K562 (cell line): ENCODE measurements at regions not wholly inside any gene's neighbourhood (a gene's known extent, or its start where the extent isn't known, plus 50 kb on each side); places are given as distances from the start of the nearest gene placed in this dataset.

Experiments
- ATAC-seq: fragments of 200-7000 bp; cut with Tn5 transposase; 3 replicates; pipeline ENCODE4 v1.9.1; 2020; ENCODE audit warnings: moderate library complexity
- BruUV-seq: library from RNA; stranded (reverse); fragments of 400-500 nt; replicated peaks from 2 replicates; lab custom pipeline; 2021; lab: Mats Ljungman, UMichigan
- CTCF ChIA-PET: fragments of 300-600 bp; formaldehyde crosslinking; extraction: SDS; loops from one replicate; lab custom pipeline; 2021; ENCODE audit warnings: low intra/inter-chr PET ratio; lab: Yijun Ruan, JAX
- POLR2A ChIA-PET: fragments of 300-600, 350-650 bp; sonication (Branson Sonifier 250); formaldehyde crosslinking; extraction: SDS; loops from one replicate; lab custom pipeline; 2021; ENCODE audit warnings: antibody characterized with exemption, inconsistent platforms; lab: Yijun Ruan, JAX
- DNase-seq, 4 experiments: peaks; one replicate each; pipeline versions ENCODE4 v3.0.0 to v3.0.0-alpha.2; 2011 to 2018; ENCODE audit warnings: low spot score in 3 of 4, mixed read lengths in 3 of 4; ENCODE audit errors: extremely low read depth in 1 of 4
- FAIRE-seq: peaks from 2 replicates; lab custom pipeline; 2011; peaks lifted over from hg19 to GRCh38; lab: Jason Lieb, UNC
- H2AFZ ChIP-seq: 2 replicates; pipeline ENCODE4 v1.6.0; 2011; ENCODE audit warnings: low read depth, low read length, control low read depth, inconsistent platforms
- H3K27ac ChIP-seq: fragments of 200-600 bp; 3 replicates; pipeline ENCODE4 v1.8.0; 2011; ENCODE audit warnings: low read depth, mild to moderate bottlenecking, control low read depth, inconsistent platforms, low read length, moderate library complexity, mixed read lengths; ENCODE audit errors: extremely low read depth
- H3K27me3 ChIP-seq, 2 experiments: fragments of 300-600 bp in 1 of 2; 2 replicates in 1 of 2; 3 replicates in 1 of 2; pipeline versions ENCODE4 v1.6.0 to v1.8.0; 2011; ENCODE audit warnings: inconsistent platforms in 2 of 2, low read length in 2 of 2, mild to moderate bottlenecking in 1 of 2, mixed read lengths in 1 of 2, moderate library complexity in 1 of 2; ENCODE audit not compliant: control insufficient read depth in 2 of 2, insufficient read depth in 2 of 2
- H3K36me3 ChIP-seq: fragments of 300-600 bp; 3 replicates; pipeline ENCODE4 v1.8.0; 2011; ENCODE audit warnings: mild to moderate bottlenecking, low read length, inconsistent platforms; ENCODE audit not compliant: control insufficient read depth, insufficient read depth
- H3K4me1 ChIP-seq, 2 experiments: fragments of 200-600 bp in 1 of 2; replicated peaks in 1 of 2; 2 replicates in 1 of 2; 3 replicates in 1 of 2; pipeline versions ENCODE4 v1.5.1 to v1.8.0; 2011; ENCODE audit warnings: inconsistent platforms in 2 of 2, low read length in 2 of 2, mild to moderate bottlenecking in 1 of 2, mixed read lengths in 1 of 2, moderate library complexity in 1 of 2; ENCODE audit not compliant: control insufficient read depth in 2 of 2, insufficient read depth in 2 of 2
- H3K4me2 ChIP-seq: 2 replicates; pipeline ENCODE4 v1.6.1; 2011; ENCODE audit warnings: low read length, control low read depth, inconsistent platforms, mixed read lengths; ENCODE audit not compliant: insufficient read depth
- H3K4me3 ChIP-seq: fragments of 200-600 bp; sonication (generic), shearing (Covaris generic); 2 replicates; pipeline ENCODE4 v1.5.1; 2016; ENCODE audit warnings: control low read depth, inconsistent platforms
- H3K79me2 ChIP-seq: fragments of 200-600 bp; 3 replicates; pipeline ENCODE4 v1.8.0; 2011; ENCODE audit warnings: low read length, inconsistent platforms; ENCODE audit not compliant: control insufficient read depth, insufficient read depth
- H3K9ac ChIP-seq, 2 experiments: 2 replicates each; pipeline versions ENCODE4 v1.6.0 to v1.6.1; 2011; ENCODE audit warnings: low read depth in 2 of 2, low read length in 2 of 2, control low read depth in 1 of 2, inconsistent platforms in 1 of 2, mild to moderate bottlenecking in 1 of 2, mixed read lengths in 1 of 2; ENCODE audit not compliant: insufficient read depth in 1 of 2
- H3K9me1 ChIP-seq: one replicate; pipeline ENCODE4 v1.6.0; 2011; ENCODE audit warnings: inconsistent platforms, mild to moderate bottlenecking, low read length, moderate library complexity; ENCODE audit not compliant: control insufficient read depth, insufficient read depth
- H3K9me3 ChIP-seq: replicated peaks from 2 replicates; pipeline ENCODE4 v1.5.1; 2011; ENCODE audit warnings: low read depth, low read length, inconsistent platforms; ENCODE audit not compliant: control insufficient read depth, insufficient read depth
- H4K20me1 ChIP-seq: replicated peaks from 2 replicates; pipeline ENCODE4 v1.6.1; 2011; ENCODE audit warnings: low read length, inconsistent platforms, mixed read lengths; ENCODE audit not compliant: control insufficient read depth, insufficient read depth
- BDP1 ChIP-seq: IDR thresholded peaks from 3 replicates; pipeline ENCODE4 v1.6.1; 2011; ENCODE audit not compliant: insufficient read length, insufficient read depth
- CBFA2T2 ChIP-seq: fragments of 450-650 bp; conservative IDR thresholded peaks from 2 replicates; pipeline ENCODE4 v1.6.1; 2017; ENCODE audit warnings: mild to moderate bottlenecking
- CHD2 ChIP-seq: IDR thresholded peaks from 2 replicates; pipeline ENCODE4 v1.6.1; 2011; ENCODE audit warnings: low read depth, low read length
- EHMT2 ChIP-seq: fragments of 450-650 bp; IDR thresholded peaks from 2 replicates; pipeline ENCODE4 v1.6.1; 2018; ENCODE audit warnings: antibody characterized with exemption
- ERF ChIP-seq: fragments of 450-650 bp; formaldehyde crosslinking; IDR thresholded peaks from 2 replicates; pipeline ENCODE4 v1.4.0; 2020; ENCODE audit warnings: mild to moderate bottlenecking, mixed read lengths
- HNRNPLL ChIP-seq: fragments of 200-400 bp; formaldehyde crosslinking; IDR thresholded peaks from 2 replicates; pipeline ENCODE4 v1.6.1; 2017; ENCODE audit warnings: low read length, low read depth, mild to moderate bottlenecking; ENCODE audit not compliant: poor library complexity, severe bottlenecking
- KLF10 ChIP-seq: fragments of 250-450 bp; sonication (Bioruptor Pico); IDR thresholded peaks from 2 replicates; pipeline ENCODE4 v1.6.1; 2021; ENCODE audit warnings: matching md5 sums
- LEF1 ChIP-seq: fragments of 450-650 bp; IDR thresholded peaks from 2 replicates; pipeline ENCODE4 v1.6.1; 2016; ENCODE audit warnings: mild to moderate bottlenecking
- MITF ChIP-seq: IDR thresholded peaks from 2 replicates; pipeline ENCODE4 v1.6.1; 2014; ENCODE audit warnings: antibody characterized with exemption
- NCOA2 ChIP-seq, 2 experiments: fragments of 450-650 bp; IDR thresholded peaks; 2 replicates each; pipeline ENCODE4 v1.6.1; 2018; ENCODE audit warnings: mild to moderate bottlenecking in 2 of 2, moderate library complexity in 1 of 2; ENCODE audit not compliant: partially characterized antibody in 2 of 2
- NRF1 ChIP-seq, 2 experiments: fragments of 450-650 bp; IDR thresholded peaks in 1 of 2; conservative IDR thresholded peaks in 1 of 2; 2 replicates each; pipeline ENCODE4 v1.6.1; 2014; ENCODE audit warnings: mild to moderate bottlenecking in 2 of 2
- PHB ChIP-seq: fragments of 250-450 bp; sonication (Bioruptor Pico); IDR thresholded peaks from 2 replicates; pipeline ENCODE4 v1.5.0; 2021
- RBBP5 ChIP-seq: fragments of 200-600 bp; sonication (generic); IDR thresholded peaks from 2 replicates; pipeline ENCODE4 v1.6.1; 2012; ENCODE audit warnings: borderline replicate concordance, mild to moderate bottlenecking, low read length, control low read depth, inconsistent platforms; ENCODE audit not compliant: insufficient read depth, poor library complexity, severe bottlenecking
- THRAP3 ChIP-seq: fragments of 450-650 bp; IDR thresholded peaks from 2 replicates; pipeline ENCODE4 v1.6.1; 2016; ENCODE audit warnings: mild to moderate bottlenecking, inconsistent platforms, borderline replicate concordance
- ZC3H8 ChIP-seq: fragments of 450-650 bp; IDR thresholded peaks from 2 replicates; pipeline ENCODE4 v1.6.1; 2017
- ZFP1 ChIP-seq: fragments of 450-650 bp; formaldehyde crosslinking; IDR thresholded peaks from 2 replicates; pipeline ENCODE4 v1.4.0; 2020; ENCODE audit warnings: mild to moderate bottlenecking, mixed read lengths
- ZNF134 ChIP-seq: fragments of 250-450 bp; sonication (Bioruptor Pico); conservative IDR thresholded peaks from 2 replicates; pipeline ENCODE4 v1.4.0; 2020
- ZNF551 ChIP-seq: fragments of 250-450 bp; sonication (Bioruptor Pico); IDR thresholded peaks from 2 replicates; pipeline ENCODE4 v1.5.0; 2021; ENCODE audit warnings: mild to moderate bottlenecking, moderate library complexity
- ZNF609 ChIP-seq: sonication (generic); formaldehyde crosslinking; IDR thresholded peaks from 2 replicates; pipeline ENCODE4 v1.8.1; 2023; ENCODE audit warnings: missing genetic modification reagents, mild to moderate bottlenecking, borderline replicate concordance
- WGBS: fragments of 100-300 bp; shearing (Covaris generic); methylation state at CpG from one replicate; pipeline ENCODE4 v1.1.6; 2016; ENCODE audit warnings: low coverage, mixed read lengths; ENCODE audit not compliant: insufficient coverage; ENCODE audit errors: missing lambda C conversion rate; 5-methylcytosine and 5-hydroxymethylcytosine counted together
- in situ Hi-C: fragments of 300-500 bp; cut with MboI; formaldehyde crosslinking; loops from 4 replicates; pipeline ENCODE4 v1.15.0; 2018; ENCODE audit warnings: inconsistent platforms, mixed read lengths
- intact Hi-C: fragments of 100-400 bp; cut with micrococcal nuclease; formaldehyde crosslinking; loops from 2 replicates; pipeline ENCODE4 v1.14.2; 2022

- no peak overlapping the region for H3K27ac ChIP-seq
- H3K79me2 ChIP-seq: no peaks in the 10 kb centered on the region
- WGBS: 1% methylated on average over 6 of the region's 6 CpGs
- POLR2A ChIA-PET: no interaction called here
- ATAC-seq: no peak
- H3K9me1 ChIP-seq: no peaks in the 10 kb centered on the region
- no TSS peak for BruUV-seq
- in situ Hi-C loops: no loop called here
- no peaks in the 10 kb centered on the region for H3K36me3 ChIP-seq
- no peak for FAIRE-seq
- intact Hi-C loops: no loop called here
- H2AFZ ChIP-seq: no peak overlapping the region
- no peaks in the 10 kb centered on the region for H3K4me1 ChIP-seq
- H3K9me3 ChIP-seq: no peaks in the 10 kb centered on the region
- no peak overlapping the region for H3K4me2 ChIP-seq
- H3K4me3 ChIP-seq: no peak overlapping the region
- H3K9ac ChIP-seq: no peak overlapping the region
- H3K27me3 ChIP-seq: no peaks in the 10 kb centered on the region
- H4K20me1 ChIP-seq: no peaks in the 10 kb centered on the region
- DNase-seq: no peak
- CTCF ChIA-PET: no interaction called here
- TF ChIP-seq NCOA2 (IDR thresholded peaks at IDR 0.05; ENCODE audit: partially characterized antibody in 2 of 2) (no peak), NRF1 (conservative IDR thresholded peaks at IDR 0.05 in 1 of 2, IDR thresholded peaks at IDR 0.05 in 1 of 2) (no peak), THRAP3 (no peak), MITF (no peak), ZNF609 (CRISPR knock-in tag) (no peak), PHB (CRISPR knock-in tag) (no peak), RBBP5 (no peak), ERF (CRISPR knock-in tag) (no peak), BDP1 (no peak), KLF10 (CRISPR knock-in tag) (no peak), LEF1 (no peak), ZNF551 (CRISPR knock-in tag) (no peak), EHMT2 (no peak), CBFA2T2 (no peak), ZNF134 (CRISPR knock-in tag) (no peak), ZC3H8 (no peak), CHD2 (no peak), ZFP1 (CRISPR knock-in tag) (no peak), HNRNPLL (no peak)
These were observed 219.4 kb upstream of the RAG2 start for GRCh38 chr11:36817336-36817965.
